SK-N-SH treated with all-trans-retinoic acid at 6 μM for 48 hours (cell line): ENCODE measurements at regions not wholly inside any gene's neighbourhood (a gene's known extent, or its start where the extent isn't known, plus 50 kb on each side); places are given as distances from the start of the nearest gene placed in this dataset.

Experiments used
- ATAC-seq: fragments of 200-7000 bp; cut with Tn5 transposase; 3 replicates; pipeline ENCODE4 v1.9.1; 2020; ENCODE audit warnings: mild to moderate bottlenecking, moderate library complexity
- ARNTL ChIP-seq: fragments of 450-650 bp; formaldehyde crosslinking; IDR thresholded peaks from 2 replicates; pipeline ENCODE4 v1.5.0; 2020; ENCODE audit warnings: low read depth, mild to moderate bottlenecking, moderate library complexity, borderline replicate concordance
- BACH2 ChIP-seq: fragments of 250-450 bp; sonication (Bioruptor Pico); IDR thresholded peaks from 2 replicates; pipeline ENCODE4 v1.9.0; 2021; ENCODE audit warnings: mild to moderate bottlenecking, borderline replicate concordance
- CSDC2 ChIP-seq: fragments of 250-450 bp; sonication (Bioruptor Pico); IDR thresholded peaks from 2 replicates; pipeline ENCODE4 v1.5.0; 2020; ENCODE audit warnings: mild to moderate bottlenecking, moderate library complexity
- ESRRG ChIP-seq: fragments of 250-450 bp; sonication (Bioruptor Pico); IDR thresholded peaks from 2 replicates; pipeline ENCODE4 v1.6.1; 2021; ENCODE audit warnings: mild to moderate bottlenecking
- GLIS3 ChIP-seq: fragments of 250-450 bp; sonication (Bioruptor Pico); IDR thresholded peaks from 2 replicates; pipeline ENCODE4 v1.5.0; 2020; ENCODE audit warnings: mild to moderate bottlenecking, moderate library complexity
- ISL1 ChIP-seq: fragments of 250-450 bp; sonication (Bioruptor Pico); IDR thresholded peaks from 2 replicates; pipeline ENCODE4 v2.1.2; 2022; ENCODE audit warnings: mild to moderate bottlenecking, moderate library complexity
- OSR1 ChIP-seq: fragments of 250-450 bp; sonication (Bioruptor Pico); IDR thresholded peaks from 2 replicates; pipeline ENCODE4 v1.8.0; 2022; ENCODE audit warnings: moderate library complexity, mild to moderate bottlenecking, inconsistent platforms
- RARB ChIP-seq: fragments of 250-450 bp; sonication (Bioruptor Pico); IDR thresholded peaks from 2 replicates; pipeline ENCODE4 v1.8.0; 2021; ENCODE audit warnings: mild to moderate bottlenecking, moderate library complexity
- SNAI2 ChIP-seq: fragments of 250-450 bp; sonication (Bioruptor Pico); IDR thresholded peaks from 2 replicates; pipeline ENCODE4 v1.5.0; 2020; ENCODE audit warnings: mild to moderate bottlenecking, moderate library complexity
- TCF4 ChIP-seq: fragments of 250-450 bp; sonication (Bioruptor Pico); IDR thresholded peaks from 2 replicates; pipeline ENCODE4 v1.8.0; 2021; ENCODE audit warnings: mild to moderate bottlenecking, moderate library complexity, borderline replicate concordance
- TOX ChIP-seq: fragments of 250-450 bp; sonication (Bioruptor Pico); IDR thresholded peaks from 2 replicates; pipeline ENCODE4 v1.8.0; 2021; ENCODE audit warnings: mild to moderate bottlenecking, moderate library complexity, borderline replicate concordance
- ZFP3 ChIP-seq: fragments of 250-450 bp; sonication (Bioruptor Pico); IDR thresholded peaks from 2 replicates; pipeline ENCODE4 v1.5.0; 2020; ENCODE audit warnings: mild to moderate bottlenecking, moderate library complexity
- ZFP30 ChIP-seq: fragments of 450-650 bp; formaldehyde crosslinking; IDR thresholded peaks from 2 replicates; pipeline ENCODE4 v1.5.0; 2022; ENCODE audit warnings: mild to moderate bottlenecking, moderate library complexity
- ZNF70 ChIP-seq: fragments of 450-650 bp; formaldehyde crosslinking; IDR thresholded peaks from 2 replicates; pipeline ENCODE4 v1.5.0; 2020; ENCODE audit warnings: mild to moderate bottlenecking, moderate library complexity
- ZNF8 ChIP-seq: fragments of 450-650 bp; formaldehyde crosslinking; IDR thresholded peaks from 2 replicates; pipeline ENCODE4 v1.5.0; 2020; ENCODE audit warnings: mild to moderate bottlenecking, moderate library complexity
- TF ChIP-seq, protein P1 (sequence below): fragments of 250-450 bp; sonication (Bioruptor Pico); IDR thresholded peaks from 2 replicates; pipeline ENCODE4 v1.5.1; 2021; ENCODE audit warnings: mild to moderate bottlenecking, moderate library complexity
- TF ChIP-seq, protein P2 (sequence below): fragments of 250-450 bp; sonication (Bioruptor Pico); IDR thresholded peaks from 2 replicates; pipeline ENCODE4 v1.8.0; 2021; ENCODE audit warnings: low read depth, mild to moderate bottlenecking, moderate library complexity, borderline replicate concordance
- TF ChIP-seq, protein P3 (sequence below): fragments of 250-450 bp; sonication (Bioruptor Pico); IDR thresholded peaks from 2 replicates; pipeline ENCODE4 v1.8.0; 2020; ENCODE audit warnings: mild to moderate bottlenecking, moderate library complexity, borderline replicate concordance
- TF ChIP-seq, protein P4 (sequence below): fragments of 250-450 bp; sonication (Bioruptor Pico); IDR thresholded peaks from 2 replicates; pipeline ENCODE4 v1.5.0; 2020; ENCODE audit warnings: mild to moderate bottlenecking, moderate library complexity
- TF ChIP-seq, protein P5 (sequence below): fragments of 250-450 bp; sonication (Bioruptor Pico); IDR thresholded peaks from 2 replicates; pipeline ENCODE4 v1.5.1; 2020; ENCODE audit warnings: low read depth, mild to moderate bottlenecking, moderate library complexity

DNA sequence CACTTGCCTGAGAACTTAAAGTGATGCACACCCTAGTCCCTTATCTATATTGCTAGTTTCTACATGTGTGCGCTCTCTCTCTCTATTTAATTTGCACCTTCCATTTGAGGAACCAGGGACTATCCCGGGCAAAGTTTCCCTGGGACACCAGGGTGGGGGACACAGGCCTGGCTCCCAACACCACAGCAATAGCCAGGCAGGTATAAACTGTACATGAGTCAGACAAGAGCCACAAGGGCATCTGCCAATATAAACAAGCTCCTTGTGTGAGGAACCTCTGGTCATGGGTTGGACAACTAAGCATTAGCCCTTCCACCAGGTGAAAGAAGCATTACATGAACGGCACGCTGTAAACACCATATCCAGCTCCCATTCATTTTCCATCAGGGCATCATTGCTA is 455.5 kb downstream of the STIM2 start:
- no peak for TF ChIP-seq ESRRG (CRISPR knock-in tag)
- TF ChIP-seq, protein P1, sequence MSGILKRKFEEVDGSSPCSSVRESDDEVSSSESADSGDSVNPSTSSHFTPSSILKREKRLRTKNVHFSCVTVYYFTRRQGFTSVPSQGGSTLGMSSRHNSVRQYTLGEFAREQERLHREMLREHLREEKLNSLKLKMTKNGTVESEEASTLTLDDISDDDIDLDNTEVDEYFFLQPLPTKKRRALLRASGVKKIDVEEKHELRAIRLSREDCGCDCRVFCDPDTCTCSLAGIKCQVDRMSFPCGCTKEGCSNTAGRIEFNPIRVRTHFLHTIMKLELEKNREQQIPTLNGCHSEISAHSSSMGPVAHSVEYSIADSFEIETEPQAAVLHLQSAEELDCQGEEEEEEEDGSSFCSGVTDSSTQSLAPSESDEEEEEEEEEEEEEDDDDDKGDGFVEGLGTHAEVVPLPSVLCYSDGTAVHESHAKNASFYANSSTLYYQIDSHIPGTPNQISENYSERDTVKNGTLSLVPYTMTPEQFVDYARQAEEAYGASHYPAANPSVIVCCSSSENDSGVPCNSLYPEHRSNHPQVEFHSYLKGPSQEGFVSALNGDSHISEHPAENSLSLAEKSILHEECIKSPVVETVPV (CRISPR knock-in tag), result no peak
- no peak for TF ChIP-seq ZNF8
- no peak for TF ChIP-seq OSR1 (CRISPR knock-in tag)
- no peak for TF ChIP-seq TCF4 (CRISPR knock-in tag)
- TF ChIP-seq, protein P2, sequence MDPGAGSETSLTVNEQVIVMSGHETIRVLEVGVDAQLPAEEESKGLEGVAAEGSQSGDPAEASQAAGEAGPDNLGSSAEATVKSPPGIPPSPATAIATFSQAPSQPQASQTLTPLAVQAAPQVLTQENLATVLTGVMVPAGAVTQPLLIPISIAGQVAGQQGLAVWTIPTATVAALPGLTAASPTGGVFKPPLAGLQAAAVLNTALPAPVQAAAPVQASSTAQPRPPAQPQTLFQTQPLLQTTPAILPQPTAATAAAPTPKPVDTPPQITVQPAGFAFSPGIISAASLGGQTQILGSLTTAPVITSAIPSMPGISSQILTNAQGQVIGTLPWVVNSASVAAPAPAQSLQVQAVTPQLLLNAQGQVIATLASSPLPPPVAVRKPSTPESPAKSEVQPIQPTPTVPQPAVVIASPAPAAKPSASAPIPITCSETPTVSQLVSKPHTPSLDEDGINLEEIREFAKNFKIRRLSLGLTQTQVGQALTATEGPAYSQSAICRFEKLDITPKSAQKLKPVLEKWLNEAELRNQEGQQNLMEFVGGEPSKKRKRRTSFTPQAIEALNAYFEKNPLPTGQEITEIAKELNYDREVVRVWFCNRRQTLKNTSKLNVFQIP, result no peak
- no peak for TF ChIP-seq RARB
- TF ChIP-seq ZNF70 (CRISPR knock-in tag), result no peak
- TF ChIP-seq, protein P3, sequence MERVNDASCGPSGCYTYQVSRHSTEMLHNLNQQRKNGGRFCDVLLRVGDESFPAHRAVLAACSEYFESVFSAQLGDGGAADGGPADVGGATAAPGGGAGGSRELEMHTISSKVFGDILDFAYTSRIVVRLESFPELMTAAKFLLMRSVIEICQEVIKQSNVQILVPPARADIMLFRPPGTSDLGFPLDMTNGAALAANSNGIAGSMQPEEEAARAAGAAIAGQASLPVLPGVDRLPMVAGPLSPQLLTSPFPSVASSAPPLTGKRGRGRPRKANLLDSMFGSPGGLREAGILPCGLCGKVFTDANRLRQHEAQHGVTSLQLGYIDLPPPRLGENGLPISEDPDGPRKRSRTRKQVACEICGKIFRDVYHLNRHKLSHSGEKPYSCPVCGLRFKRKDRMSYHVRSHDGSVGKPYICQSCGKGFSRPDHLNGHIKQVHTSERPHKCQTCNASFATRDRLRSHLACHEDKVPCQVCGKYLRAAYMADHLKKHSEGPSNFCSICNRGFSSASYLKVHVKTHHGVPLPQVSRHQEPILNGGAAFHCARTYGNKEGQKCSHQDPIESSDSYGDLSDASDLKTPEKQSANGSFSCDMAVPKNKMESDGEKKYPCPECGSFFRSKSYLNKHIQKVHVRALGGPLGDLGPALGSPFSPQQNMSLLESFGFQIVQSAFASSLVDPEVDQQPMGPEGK (CRISPR knock-in tag), result no peak
- no peak for TF ChIP-seq CSDC2
- no peak for TF ChIP-seq ISL1 (CRISPR knock-in tag)
- no peak for TF ChIP-seq GLIS3 (CRISPR knock-in tag)
- no peak for TF ChIP-seq ZFP3 (CRISPR knock-in tag)
- TF ChIP-seq, protein P4, sequence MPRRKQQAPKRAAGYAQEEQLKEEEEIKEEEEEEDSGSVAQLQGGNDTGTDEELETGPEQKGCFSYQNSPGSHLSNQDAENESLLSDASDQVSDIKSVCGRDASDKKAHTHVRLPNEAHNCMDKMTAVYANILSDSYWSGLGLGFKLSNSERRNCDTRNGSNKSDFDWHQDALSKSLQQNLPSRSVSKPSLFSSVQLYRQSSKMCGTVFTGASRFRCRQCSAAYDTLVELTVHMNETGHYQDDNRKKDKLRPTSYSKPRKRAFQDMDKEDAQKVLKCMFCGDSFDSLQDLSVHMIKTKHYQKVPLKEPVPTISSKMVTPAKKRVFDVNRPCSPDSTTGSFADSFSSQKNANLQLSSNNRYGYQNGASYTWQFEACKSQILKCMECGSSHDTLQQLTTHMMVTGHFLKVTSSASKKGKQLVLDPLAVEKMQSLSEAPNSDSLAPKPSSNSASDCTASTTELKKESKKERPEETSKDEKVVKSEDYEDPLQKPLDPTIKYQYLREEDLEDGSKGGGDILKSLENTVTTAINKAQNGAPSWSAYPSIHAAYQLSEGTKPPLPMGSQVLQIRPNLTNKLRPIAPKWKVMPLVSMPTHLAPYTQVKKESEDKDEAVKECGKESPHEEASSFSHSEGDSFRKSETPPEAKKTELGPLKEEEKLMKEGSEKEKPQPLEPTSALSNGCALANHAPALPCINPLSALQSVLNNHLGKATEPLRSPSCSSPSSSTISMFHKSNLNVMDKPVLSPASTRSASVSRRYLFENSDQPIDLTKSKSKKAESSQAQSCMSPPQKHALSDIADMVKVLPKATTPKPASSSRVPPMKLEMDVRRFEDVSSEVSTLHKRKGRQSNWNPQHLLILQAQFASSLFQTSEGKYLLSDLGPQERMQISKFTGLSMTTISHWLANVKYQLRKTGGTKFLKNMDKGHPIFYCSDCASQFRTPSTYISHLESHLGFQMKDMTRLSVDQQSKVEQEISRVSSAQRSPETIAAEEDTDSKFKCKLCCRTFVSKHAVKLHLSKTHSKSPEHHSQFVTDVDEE (CRISPR knock-in tag), result no peak
- TF ChIP-seq ZFP30 (CRISPR knock-in tag), result no peak
- TF ChIP-seq TOX (CRISPR knock-in tag), result no peak
- TF ChIP-seq, protein P5, sequence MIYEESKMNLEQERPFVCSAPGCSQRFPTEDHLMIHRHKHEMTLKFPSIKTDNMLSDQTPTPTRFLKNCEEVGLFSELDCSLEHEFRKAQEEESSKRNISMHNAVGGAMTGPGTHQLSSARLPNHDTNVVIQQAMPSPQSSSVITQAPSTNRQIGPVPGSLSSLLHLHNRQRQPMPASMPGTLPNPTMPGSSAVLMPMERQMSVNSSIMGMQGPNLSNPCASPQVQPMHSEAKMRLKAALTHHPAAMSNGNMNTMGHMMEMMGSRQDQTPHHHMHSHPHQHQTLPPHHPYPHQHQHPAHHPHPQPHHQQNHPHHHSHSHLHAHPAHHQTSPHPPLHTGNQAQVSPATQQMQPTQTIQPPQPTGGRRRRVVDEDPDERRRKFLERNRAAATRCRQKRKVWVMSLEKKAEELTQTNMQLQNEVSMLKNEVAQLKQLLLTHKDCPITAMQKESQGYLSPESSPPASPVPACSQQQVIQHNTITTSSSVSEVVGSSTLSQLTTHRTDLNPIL, result no peak
- no peak for ATAC-seq

DNA sequence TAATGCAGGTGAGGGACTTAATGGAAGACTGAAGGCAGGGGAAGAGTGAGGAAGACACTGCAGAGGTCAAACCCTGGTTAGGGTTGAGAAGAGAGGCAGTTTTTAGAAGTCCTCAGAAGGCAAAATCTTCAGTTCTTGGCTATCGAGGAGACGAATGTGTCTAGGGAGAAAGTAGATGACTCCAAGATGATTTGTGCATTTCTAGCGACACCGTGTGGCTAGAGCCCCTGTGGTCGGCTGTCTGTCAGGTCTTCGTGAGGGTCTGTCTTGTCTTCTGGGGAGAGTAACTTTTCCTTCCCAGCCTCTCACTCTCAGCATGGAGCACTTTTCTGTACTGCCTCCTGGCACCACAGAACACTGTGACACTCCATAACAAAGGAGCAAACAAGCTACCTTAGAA is 458.1 kb downstream of the STIM2 start:
- TF ChIP-seq OSR1 (CRISPR knock-in tag) (no peak), SNAI2 (CRISPR knock-in tag) (no peak), ZNF70 (CRISPR knock-in tag) (no peak), BACH2 (CRISPR knock-in tag) (no peak), ARNTL (CRISPR knock-in tag) (no peak), ZNF8 (no peak), ZFP30 (CRISPR knock-in tag) (no peak), GLIS3 (CRISPR knock-in tag) (no peak), TCF4 (CRISPR knock-in tag) (no peak)
- TF ChIP-seq, protein P4 (CRISPR knock-in tag), result no peak
- TF ChIP-seq, protein P3 (CRISPR knock-in tag), result no peak
- TF ChIP-seq, protein P2, result no peak
- TF ChIP-seq, protein P5, result no peak
- TF ChIP-seq, all 23 proteins: peak for 0

More for the DNA sequence above, 458.1 kb downstream of the STIM2 start:
- peak; percentile 64; the same call in 2 of the 3 replicates for ATAC-seq
